Retina (tissue), 1 donor: ENCODE measurements at regions not wholly inside any gene's neighbourhood (a gene's known extent, or its start where the extent isn't known, plus 50 kb on each side); places are given as distances from the start of the nearest gene placed in this dataset.
"Not testable (repeated sequence)": the region's sequence is repeated elsewhere in the genome, so short reads cannot be mapped to it uniquely, and the experiment has no call there.

ENCODE experiments used
- DNase-seq: peaks from one replicate; pipeline ENCODE4 v3.0.0-alpha.2; 2016

DNA sequence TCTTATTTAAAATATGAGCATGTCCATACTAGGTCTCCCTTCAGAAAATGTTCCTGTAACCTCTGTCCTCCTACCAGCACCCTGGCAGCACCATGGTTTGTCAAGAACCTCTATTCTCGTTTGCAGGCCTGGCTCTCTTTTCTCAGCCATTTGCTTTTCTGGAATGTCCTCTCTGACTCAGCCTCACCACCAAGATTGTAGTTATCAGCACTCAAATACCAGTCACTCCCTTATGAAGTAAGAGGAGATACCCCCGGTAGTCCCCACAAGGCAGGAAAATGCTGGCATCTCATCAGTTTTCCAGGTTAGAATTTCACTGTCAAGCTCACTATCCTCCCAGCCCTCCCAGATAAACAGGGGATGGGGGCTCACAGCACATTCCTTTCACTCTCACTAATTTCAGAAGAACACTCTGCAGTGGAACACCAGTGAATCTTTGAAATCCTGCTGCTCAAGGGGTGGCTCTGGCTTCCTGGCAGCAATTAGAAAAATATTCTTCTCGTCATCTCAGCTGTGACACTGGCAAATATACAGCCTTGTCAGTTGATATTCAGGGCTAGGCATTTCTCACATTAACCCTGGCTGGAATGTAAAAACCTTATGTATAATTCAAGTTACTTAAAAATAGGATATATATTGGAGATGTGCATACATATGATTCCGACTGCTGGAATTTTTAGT is 129.2 kb downstream of the TBX18 start:
- DNase-seq, result peak; percentile 1

DNA sequence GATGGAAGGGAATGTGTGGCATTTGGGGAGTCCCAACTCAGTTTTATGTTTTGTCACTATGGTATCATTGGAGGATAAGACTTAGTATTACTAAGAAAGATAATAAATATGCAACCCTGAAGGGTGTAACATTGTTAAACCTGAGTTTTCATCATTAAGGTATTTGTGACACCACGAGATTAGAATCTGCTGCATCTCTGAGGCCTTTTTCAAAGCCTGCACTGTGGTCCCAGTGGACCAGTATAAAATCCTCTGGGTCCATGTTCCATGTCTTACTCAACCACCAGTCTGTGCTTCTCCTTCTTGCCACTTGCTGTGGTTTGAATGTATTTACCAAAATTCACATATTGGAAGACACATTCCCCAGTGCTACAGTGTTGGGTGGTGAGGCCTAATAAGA is 130.6 kb downstream of the TBX18 start:
- no peak for DNase-seq

- not testable (repeated sequence) for DNase-seq
Observed at GRCh38 chr6:84626527-84626926, 137.9 kb downstream of the TBX18 start.

DNA sequence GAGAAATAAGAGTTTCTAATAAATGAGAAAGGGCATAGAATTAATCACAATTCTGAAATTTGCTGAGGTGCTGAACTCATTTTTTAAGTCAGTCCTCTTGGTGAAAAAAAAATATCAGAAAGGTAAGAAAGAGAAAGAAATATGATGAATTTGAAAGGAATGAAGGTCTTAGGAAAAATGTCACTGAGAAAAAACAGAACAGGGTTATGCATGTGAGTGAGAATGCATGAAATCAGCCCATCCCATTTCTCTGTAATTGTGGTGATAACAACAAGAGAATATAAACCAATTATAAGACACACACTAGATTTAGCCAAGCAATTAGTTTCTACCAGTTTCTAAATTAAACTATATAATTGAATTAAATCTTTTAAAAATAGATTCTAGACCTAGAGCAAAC is 138.9 kb downstream of the TBX18 start:
- DNase-seq, result no peak

GRCh38 chr6:84623956-84624680 is 140.3 kb downstream of the TBX18 start:
- DNase-seq, result no peak

GRCh38 chr6:84618836-84619235 is 145.6 kb downstream of the TBX18 start:
- DNase-seq, result peak; percentile 40

- DNase-seq, result no peak
Observed at GRCh38 chr6:84618046-84618752, 146.2 kb downstream of the TBX18 start.

- no peak for DNase-seq
Observed at GRCh38 chr6:84615987-84616386, 148.4 kb downstream of the TBX18 start.

DNA sequence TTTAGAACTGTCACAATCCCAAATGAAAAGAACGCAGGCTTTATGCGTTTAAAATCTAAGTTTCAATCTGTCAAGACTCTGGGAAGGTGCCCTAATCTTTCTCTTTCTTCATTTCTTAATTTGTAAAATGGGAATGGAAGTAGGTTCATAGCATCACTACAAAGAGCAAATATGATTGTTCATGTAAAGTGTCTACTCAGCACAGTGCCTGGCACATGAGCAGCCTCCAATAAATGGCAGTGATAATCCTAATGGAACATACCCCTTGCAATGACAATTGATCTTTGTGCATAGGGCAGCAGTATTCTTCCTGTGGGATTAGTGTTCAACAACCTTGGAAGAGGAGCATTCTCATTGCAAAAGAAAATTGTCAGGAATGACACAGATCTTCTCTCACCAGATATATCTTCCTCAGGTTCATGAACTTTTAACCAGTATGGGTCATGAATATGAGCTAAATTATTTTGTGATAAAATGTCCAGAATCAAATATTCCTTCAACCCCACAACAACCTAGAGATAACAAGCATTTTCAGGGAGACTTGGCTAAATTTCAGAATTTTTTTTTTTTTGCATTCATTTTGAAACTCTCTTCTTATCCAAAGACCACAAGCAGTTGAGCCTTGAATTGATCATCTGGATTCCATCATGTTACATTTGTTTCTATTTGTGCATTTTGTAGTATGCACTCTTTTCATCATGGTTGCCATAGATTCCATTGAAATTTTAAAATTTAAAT is 149.1 kb downstream of the TBX18 start:
- DNase-seq, result no peak

- DNase-seq, result no peak
Observed at GRCh38 chr6:84606860-84607259, 157.5 kb downstream of the TBX18 start.

- no peak for DNase-seq
Observed at GRCh38 chr6:84605298-84605697, 159.1 kb downstream of the TBX18 start.

DNA sequence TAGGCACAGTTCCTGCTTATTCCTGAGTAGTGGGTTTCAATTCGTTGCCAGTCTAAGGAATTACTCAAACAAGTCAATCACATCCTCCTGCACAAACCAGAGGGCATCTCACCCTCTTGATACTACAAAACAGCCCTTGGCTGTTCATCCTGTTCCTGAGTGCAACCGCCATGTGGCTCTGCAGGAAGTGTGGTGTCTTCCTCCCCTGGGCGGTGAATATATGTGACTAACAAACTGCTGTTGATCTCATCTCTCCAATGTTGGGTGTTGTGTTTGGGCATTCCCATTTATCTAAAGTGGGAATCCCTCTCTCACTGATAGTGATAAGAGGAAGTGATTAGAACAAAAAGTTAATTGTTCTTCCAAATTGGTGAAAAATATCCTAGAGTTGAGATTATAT is 163.0 kb downstream of the TBX18 start:
- no peak for DNase-seq

- DNase-seq, result no peak
Observed at GRCh38 chr6:84599991-84600390, 164.4 kb downstream of the TBX18 start.

DNA sequence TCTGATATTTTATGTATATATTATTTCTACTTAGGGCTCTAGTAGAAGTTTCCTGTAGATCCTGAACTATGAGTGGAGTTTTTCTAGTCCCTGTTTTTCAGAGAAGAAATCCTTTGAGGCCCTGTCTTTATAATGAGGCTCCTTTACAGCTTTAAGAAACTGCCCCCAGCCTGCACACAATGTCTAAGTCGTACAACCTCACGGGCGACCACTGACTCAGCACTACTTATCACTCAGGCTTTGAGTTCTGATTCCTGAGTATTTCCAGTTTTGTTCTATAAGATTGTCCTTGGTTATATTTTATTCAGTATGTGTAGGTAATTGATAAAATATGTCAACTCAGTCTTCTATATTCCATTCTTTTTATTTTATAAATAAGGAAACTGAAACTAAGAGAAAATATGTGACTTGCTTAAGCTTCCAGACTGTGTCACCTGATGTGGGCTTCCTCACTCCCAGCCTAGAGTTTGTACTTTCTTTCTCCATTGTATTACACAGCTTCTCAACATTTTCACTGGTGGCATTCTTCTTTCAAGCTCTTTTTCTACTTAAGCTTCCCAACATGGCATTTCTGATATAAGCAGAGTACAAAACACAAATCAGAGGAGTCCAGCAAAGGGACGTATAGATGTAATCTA is 167.0 kb downstream of the TBX18 start:
- DNase-seq, result no peak

DNA sequence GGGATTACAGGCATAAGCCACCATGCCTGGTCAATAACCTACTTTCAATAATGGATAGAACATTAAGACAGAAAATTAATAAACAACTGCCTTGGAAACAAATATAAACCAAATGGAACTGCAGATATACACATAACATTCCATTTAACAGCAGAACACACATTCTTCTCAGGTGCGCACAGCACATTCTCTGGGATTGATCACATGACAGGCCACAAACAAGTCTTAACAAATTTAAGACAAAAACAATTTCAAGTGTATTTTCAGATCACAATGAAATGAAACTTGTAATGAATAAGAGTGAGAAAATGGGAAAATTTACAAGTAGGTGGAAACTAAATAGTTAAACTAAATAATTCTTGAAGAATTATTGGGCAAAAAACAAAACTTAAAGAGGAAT is 167.9 kb downstream of the TBX18 start:
- no peak for DNase-seq

GRCh38 chr6:84588697-84589080 is 175.7 kb downstream of the TBX18 start:
- DNase-seq, result no peak

GRCh38 chr6:84587994-84588696 is 176.3 kb downstream of the TBX18 start:
- not testable (repeated sequence) for DNase-seq

GRCh38 chr6:84587202-84587940 is 177.0 kb downstream of the TBX18 start:
- not testable (repeated sequence) for DNase-seq

DNA sequence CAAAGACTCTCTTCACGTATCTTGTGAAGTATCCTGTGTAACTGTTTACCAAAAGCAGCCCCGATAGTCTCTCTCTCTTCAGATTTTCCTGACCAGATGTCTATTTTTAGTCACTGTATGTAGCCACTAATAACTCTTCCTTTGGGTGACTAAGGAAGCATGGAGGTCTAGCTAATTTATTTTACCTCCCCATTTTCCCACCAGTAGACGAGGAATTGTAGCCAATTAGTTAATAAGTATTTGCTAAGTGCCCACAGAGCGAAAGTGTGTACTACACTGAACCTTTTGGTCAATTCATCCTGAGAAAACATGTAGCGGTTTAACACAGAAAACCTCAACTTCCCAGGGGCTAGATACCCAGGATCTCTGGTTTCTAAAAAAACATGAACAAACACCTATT is 180.6 kb downstream of the TBX18 start:
- no peak for DNase-seq

DNA sequence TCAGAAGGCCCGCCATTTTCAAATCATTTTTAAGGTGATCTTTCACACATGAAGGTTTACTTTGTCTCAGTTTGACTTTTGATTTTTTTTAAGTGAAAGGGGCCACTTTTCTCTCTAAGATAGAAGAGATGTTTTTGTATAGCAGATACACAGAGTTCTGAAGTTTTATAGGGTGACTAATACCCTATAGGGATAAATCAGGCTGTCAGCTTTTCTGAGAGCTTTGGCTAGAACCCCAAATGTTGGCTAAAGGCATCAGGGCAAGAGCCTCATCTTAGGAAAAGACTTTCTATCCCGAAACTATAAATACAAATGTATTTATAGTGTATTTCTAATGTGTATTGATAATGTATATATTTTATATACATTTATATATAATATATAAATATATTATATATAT is 181.4 kb downstream of the TBX18 start:
- no peak for DNase-seq

DNA sequence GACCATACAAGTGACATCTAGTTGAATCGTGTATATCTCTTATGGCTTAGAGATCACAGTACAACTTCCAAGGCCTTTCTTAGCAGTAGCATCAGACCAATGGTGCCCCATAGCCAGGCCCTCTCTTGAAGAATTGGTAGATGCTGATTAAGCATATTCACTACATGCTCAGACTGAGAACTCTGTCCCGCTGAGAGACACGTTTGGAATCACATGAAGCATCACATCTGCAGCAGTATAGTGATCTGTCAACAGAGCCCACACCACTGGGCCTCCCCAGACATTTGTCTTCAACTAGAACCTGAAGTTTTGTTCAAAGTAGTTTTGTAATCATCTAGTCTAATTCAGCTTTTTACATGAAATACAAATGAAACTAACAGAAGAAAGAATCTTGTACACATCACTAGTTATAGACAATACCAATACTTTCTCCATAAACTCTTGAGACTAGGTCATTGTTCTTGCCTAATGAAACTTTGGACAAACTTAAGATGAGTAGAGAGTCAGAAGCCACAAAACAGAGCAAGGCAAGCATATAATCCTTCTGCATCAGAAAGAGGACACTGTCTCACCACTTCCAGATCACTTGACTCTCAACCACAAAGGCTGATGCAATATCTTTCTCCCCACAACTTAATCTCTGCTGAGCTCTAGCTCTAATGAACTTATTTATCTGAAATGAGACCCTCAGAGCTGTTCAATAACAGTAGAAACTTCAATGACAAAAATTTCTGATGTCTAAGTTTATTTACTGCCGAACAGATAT is 182.7 kb downstream of the TBX18 start:
- DNase-seq, result no peak
